ENCODE measurements at regions not wholly inside any gene's neighbourhood (a gene's known extent, or its start where the extent isn't known, plus 50 kb on each side); places are given as distances from the start of the nearest gene placed in this dataset.
"Not testable (repeated sequence)": the region's sequence is repeated elsewhere in the genome, so short reads cannot be mapped to it uniquely, and the experiment has no call there.

DNA sequence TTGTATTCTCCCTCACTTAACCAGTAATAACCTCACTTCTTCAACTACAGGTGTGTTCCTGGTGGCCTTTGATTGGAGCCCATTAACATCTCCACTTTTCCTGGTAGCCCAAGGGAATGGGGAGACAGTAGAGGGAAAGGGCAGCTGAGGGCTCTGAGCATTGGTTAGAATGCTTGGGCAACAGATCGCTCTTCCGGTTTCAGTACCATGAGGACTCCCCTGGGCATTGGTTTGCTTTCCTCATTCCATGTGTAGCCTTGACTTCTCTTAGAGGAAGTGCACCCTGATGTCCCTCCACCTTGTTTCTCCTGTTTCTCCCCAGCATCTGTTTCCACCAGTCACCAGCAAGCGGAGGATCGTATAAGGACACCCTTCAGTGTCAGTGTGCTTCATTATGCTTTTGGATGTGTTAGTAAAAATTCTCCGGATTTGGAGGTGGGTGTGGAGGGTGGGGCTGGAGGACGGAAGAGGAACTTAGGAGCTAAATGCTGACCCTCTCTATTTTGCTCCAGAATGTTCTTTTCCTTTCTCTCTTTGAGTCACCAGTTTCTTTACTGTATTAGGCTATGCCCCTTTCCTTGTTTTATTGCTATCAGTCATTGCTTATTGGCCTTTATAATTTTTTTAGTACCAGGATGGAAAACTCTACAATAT, 50.6 kb upstream of the ZNG1B start:
- H2BK15ac ChIP-seq (ENCODE audit: low read length); H2BK20ac ChIP-seq (ENCODE audit: low read length); H3K4ac ChIP-seq (replicated peaks; ENCODE audit: insufficient read length, low read depth, low read length); H3K23me2 ChIP-seq (ENCODE audit: low read depth, low read length); H3K79me2 ChIP-seq (ENCODE audit: control insufficient read depth in 1 of 2, insufficient read depth in 2 of 2, low read length in 2 of 2); H3K9ac ChIP-seq (replicated peaks in 1 of 4; ENCODE audit: extremely low read depth in 1 of 4, low read depth in 3 of 4, low read length in 3 of 4); H3K4me3 ChIP-seq (ENCODE audit: extremely low read depth in 1 of 4, insufficient read depth in 2 of 4, low read depth in 3 of 4, low read length in 4 of 4); H3K27ac ChIP-seq (ENCODE audit: low read depth, low read length); H3K23ac ChIP-seq (ENCODE audit: insufficient read length); H4K8ac ChIP-seq (ENCODE audit: extremely low read depth, insufficient read depth, low read length); H3K36me3 ChIP-seq (ENCODE audit: control insufficient read depth in 2 of 4, insufficient read depth in 4 of 4, low read length in 3 of 4); FAIRE-seq; H2BK12ac ChIP-seq (ENCODE audit: low read depth, low read length); H2BK5ac ChIP-seq (ENCODE audit: low read depth, low read length); H2AFZ ChIP-seq (ENCODE audit: low read length); H3K18ac ChIP-seq (ENCODE audit: extremely low read depth, low read length); H2BK120ac ChIP-seq (replicated peaks; ENCODE audit: low read depth, low read length); H2AK5ac ChIP-seq (ENCODE audit: low read depth, low read length); POLR2A ChIA-PET (ENCODE audit: partially characterized antibody); H4K20me1 ChIP-seq (replicated peaks in 1 of 2; ENCODE audit: control insufficient read depth in 1 of 2, insufficient read depth in 2 of 2, low read length in 2 of 2); H3K56ac ChIP-seq (replicated peaks; ENCODE audit: insufficient read length, low read depth, low read length); DNase-seq (ENCODE audit: low read depth in 1 of 2, low spot score in 2 of 2); H3K9me3 ChIP-seq (ENCODE audit: insufficient read depth in 2 of 2, low read depth in 1 of 2, low read length in 1 of 2); H3K27me3 ChIP-seq (replicated peaks in 1 of 4; ENCODE audit: control insufficient read depth in 3 of 4, extremely low read depth in 1 of 4, insufficient read depth in 3 of 4, low read length in 3 of 4); H3K4me2 ChIP-seq (ENCODE audit: insufficient read depth in 1 of 2, low read depth in 2 of 2, low read length in 2 of 2); H3K14ac ChIP-seq (ENCODE audit: insufficient read length); H4K91ac ChIP-seq (replicated peaks; ENCODE audit: insufficient read length, low read length); H4K5ac ChIP-seq (ENCODE audit: insufficient read length, low read depth, low read length); H3K4me1 ChIP-seq (replicated peaks in 1 of 4; ENCODE audit: control insufficient read depth in 3 of 4, insufficient read depth in 4 of 4, low read length in 3 of 4); H3K79me1 ChIP-seq (ENCODE audit: low read depth, low read length): not testable (repeated sequence)
- CTCF ChIA-PET (ENCODE audit: partially characterized antibody): interaction anchor here (1.6 kb wide), 1 partner anchor 139 kb away, joined by 5 read pairs; no protein-coding TSS in a partner anchor
- 93% methylated on average over 6 of the region's 6 CpGs; no CpG with 5 or more reads in 1 of the 2 experiments for WGBS, 2 experiments (ENCODE audit: extremely low coverage in 1 of 2, insufficient coverage in 1 of 2, insufficient read length in 1 of 2, insufficient replicate concordance in 2 of 2, low coverage in 1 of 2, low lambda C conversion rate in 2 of 2, missing lambda C conversion rate in 1 of 2)

DNA sequence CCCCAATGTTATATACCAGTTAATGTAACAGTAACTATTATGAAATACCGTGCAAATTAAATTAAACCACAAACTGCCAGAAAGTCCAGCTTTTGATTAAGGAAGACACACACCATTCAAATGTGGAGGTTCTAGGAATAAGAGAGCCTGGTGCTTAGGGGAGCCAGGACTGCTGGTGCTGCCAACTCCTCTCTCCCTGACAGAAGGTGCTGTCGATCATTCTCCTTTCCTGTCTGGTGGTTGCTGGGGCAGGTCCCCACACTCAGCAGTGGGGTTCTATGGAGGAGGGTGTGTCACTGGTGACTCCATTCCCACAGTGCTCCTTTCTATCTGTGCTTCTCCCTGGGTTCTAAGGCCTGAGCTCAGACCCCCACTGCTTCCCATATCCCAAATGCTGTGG, 57.9 kb upstream of the ZNG1B start:
- FAIRE-seq; H3K23ac ChIP-seq (ENCODE audit: insufficient read length); H3K23me2 ChIP-seq (ENCODE audit: low read depth, low read length); H3K4me2 ChIP-seq (ENCODE audit: insufficient read depth in 1 of 2, low read depth in 2 of 2, low read length in 2 of 2); H3K27ac ChIP-seq (ENCODE audit: low read depth, low read length); H2AK5ac ChIP-seq (ENCODE audit: low read depth, low read length); H3K18ac ChIP-seq (ENCODE audit: extremely low read depth, low read length); H3K36me3 ChIP-seq (ENCODE audit: control insufficient read depth in 2 of 4, insufficient read depth in 4 of 4, low read length in 3 of 4); H2BK12ac ChIP-seq (ENCODE audit: low read depth, low read length); H3K56ac ChIP-seq (replicated peaks; ENCODE audit: insufficient read length, low read depth, low read length); H2AFZ ChIP-seq (ENCODE audit: low read length); H3K79me2 ChIP-seq (ENCODE audit: control insufficient read depth in 1 of 2, insufficient read depth in 2 of 2, low read length in 2 of 2); H3K79me1 ChIP-seq (ENCODE audit: low read depth, low read length); H2BK15ac ChIP-seq (ENCODE audit: low read length); H2BK5ac ChIP-seq (ENCODE audit: low read depth, low read length); H3K9me3 ChIP-seq (ENCODE audit: insufficient read depth in 2 of 2, low read depth in 1 of 2, low read length in 1 of 2); H3K4me3 ChIP-seq (ENCODE audit: extremely low read depth in 1 of 4, insufficient read depth in 2 of 4, low read depth in 3 of 4, low read length in 4 of 4); H2BK120ac ChIP-seq (replicated peaks; ENCODE audit: low read depth, low read length); H2BK20ac ChIP-seq (ENCODE audit: low read length); H3K9ac ChIP-seq (replicated peaks in 1 of 4; ENCODE audit: extremely low read depth in 1 of 4, low read depth in 3 of 4, low read length in 3 of 4); POLR2A ChIA-PET (ENCODE audit: partially characterized antibody); H3K27me3 ChIP-seq (replicated peaks in 1 of 4; ENCODE audit: control insufficient read depth in 3 of 4, extremely low read depth in 1 of 4, insufficient read depth in 3 of 4, low read length in 3 of 4); H4K91ac ChIP-seq (replicated peaks; ENCODE audit: insufficient read length, low read length); H4K8ac ChIP-seq (ENCODE audit: extremely low read depth, insufficient read depth, low read length); H3K4me1 ChIP-seq (replicated peaks in 1 of 4; ENCODE audit: control insufficient read depth in 3 of 4, insufficient read depth in 4 of 4, low read length in 3 of 4); H4K20me1 ChIP-seq (replicated peaks in 1 of 2; ENCODE audit: control insufficient read depth in 1 of 2, insufficient read depth in 2 of 2, low read length in 2 of 2); H4K5ac ChIP-seq (ENCODE audit: insufficient read length, low read depth, low read length); H3K4ac ChIP-seq (replicated peaks; ENCODE audit: insufficient read length, low read depth, low read length); H3K14ac ChIP-seq (ENCODE audit: insufficient read length); DNase-seq (ENCODE audit: low read depth in 1 of 2, low spot score in 2 of 2): not testable (repeated sequence)
- 91% methylated on average over 2 of the region's 2 CpGs; no CpG with 5 or more reads in 1 of the 2 experiments for WGBS, 2 experiments (ENCODE audit: extremely low coverage in 1 of 2, insufficient coverage in 1 of 2, insufficient read length in 1 of 2, insufficient replicate concordance in 2 of 2, low coverage in 1 of 2, low lambda C conversion rate in 2 of 2, missing lambda C conversion rate in 1 of 2)
- CTCF ChIA-PET (ENCODE audit: partially characterized antibody): interaction anchor here (1.2 to 1.4 kb wide), 3 partner anchors 9 to 241 kb away, joined by 3 to 5 read pairs (median 4); no protein-coding TSS in a partner anchor
